HEK293 (cell line): ENCODE measurements at regions not wholly inside any gene's neighbourhood (a gene's known extent, or its start where the extent isn't known, plus 50 kb on each side); places are given as distances from the start of the nearest gene placed in this dataset.

Experiments
- CTCF ChIP-seq: fragments of 450-650 bp; formaldehyde crosslinking; IDR thresholded peaks from 2 replicates; pipeline ENCODE4 v1.5.1; 2016; ENCODE audit warnings: missing biosample characterization, missing genetic modification characterization
- PATZ1 ChIP-seq: fragments of 450-650 bp; formaldehyde crosslinking; IDR thresholded peaks from 2 replicates; pipeline ENCODE4 v1.5.1; 2016; ENCODE audit warnings: missing biosample characterization, missing genetic modification characterization
- REST ChIP-seq: fragments of 450-650 bp; formaldehyde crosslinking; IDR thresholded peaks from 2 replicates; pipeline ENCODE4 v1.5.1; 2016; ENCODE audit warnings: missing biosample characterization, missing genetic modification characterization
- TCF7L2 ChIP-seq: IDR thresholded peaks from 2 replicates; pipeline ENCODE4 v1.6.1; 2011; ENCODE audit warnings: low read depth, mild to moderate bottlenecking, inconsistent platforms, low read length, moderate library complexity, borderline replicate concordance
- TRIM28 ChIP-seq: IDR thresholded peaks from 2 replicates; pipeline ENCODE4 v1.6.1; 2011; ENCODE audit warnings: low read length, control low read depth, borderline replicate concordance
- ZBTB11 ChIP-seq: fragments of 450-650 bp; formaldehyde crosslinking; conservative IDR thresholded peaks from 2 replicates; pipeline ENCODE4 v1.5.1; 2016; ENCODE audit warnings: low read depth, missing biosample characterization, missing genetic modification characterization
- ZBTB44 ChIP-seq: fragments of 450-650 bp; IDR thresholded peaks from 2 replicates; pipeline ENCODE4 v1.5.1; 2018; ENCODE audit warnings: missing biosample characterization, mild to moderate bottlenecking, missing genetic modification characterization
- ZFP3 ChIP-seq: fragments of 450-650 bp; formaldehyde crosslinking; IDR thresholded peaks from 2 replicates; pipeline ENCODE4 v1.5.1; 2016; ENCODE audit warnings: low read depth, missing biosample characterization, missing genetic modification characterization
- ZFP37 ChIP-seq: fragments of 450-650 bp; formaldehyde crosslinking; IDR thresholded peaks from 2 replicates; pipeline ENCODE4 v1.5.1; 2016; ENCODE audit warnings: missing biosample characterization, missing genetic modification characterization
- ZNF274 ChIP-seq, 2 experiments: fragments of 200-500 bp in 1 of 2; fragments of 450-650 bp in 1 of 2; sonication (Bioruptor generic) in 1 of 2; formaldehyde crosslinking in 1 of 2; IDR thresholded peaks; 2 replicates each; pipeline versions ENCODE4 v1.5.1 to v1.6.1; 2014 to 2016; ENCODE audit warnings: borderline replicate concordance in 1 of 2, inconsistent platforms in 1 of 2, low read length in 1 of 2, missing biosample characterization in 1 of 2, missing genetic modification characterization in 1 of 2
- ZNF48 ChIP-seq: fragments of 450-650 bp; formaldehyde crosslinking; IDR thresholded peaks from 2 replicates; pipeline ENCODE4 v1.5.1; 2016; ENCODE audit warnings: missing biosample characterization, missing genetic modification characterization
- ZNF555 ChIP-seq: fragments of 450-650 bp; formaldehyde crosslinking; conservative IDR thresholded peaks from 2 replicates; pipeline ENCODE4 v1.5.1; 2017; ENCODE audit warnings: missing biosample characterization, mild to moderate bottlenecking, missing genetic modification characterization, inconsistent platforms

- no peak for TF ChIP-seq ZNF555 (tag by site-specific recombination)
- TF ChIP-seq CTCF (tag by site-specific recombination): no peak
- no peak for TF ChIP-seq ZFP37
- TF ChIP-seq ZNF48 (tag by site-specific recombination): no peak
- TF ChIP-seq TRIM28: no peak
- no peak for TF ChIP-seq ZFP3 (tag by site-specific recombination)
- TF ChIP-seq TCF7L2: no peak
- TF ChIP-seq ZBTB11 (tag by site-specific recombination): no peak
- no peak for TF ChIP-seq ZBTB44 (tag by site-specific recombination)
- no peak for TF ChIP-seq REST (tag by site-specific recombination)
- no peak for TF ChIP-seq ZNF274 (IDR thresholded peaks at IDR 0.05; ENCODE audit: low read length)
- no peak for TF ChIP-seq ZNF274 (tag by site-specific recombination; IDR thresholded peaks at IDR 0.05; ENCODE audit: borderline replicate concordance)
- TF ChIP-seq PATZ1 (tag by site-specific recombination): no peak
Observed at GRCh38 chr4:123835831-123836590, 439.4 kb downstream of the SPRY1 start.
